IMR-90 (cell line): ENCODE measurements at regions not wholly inside any gene's neighbourhood (a gene's known extent, or its start where the extent isn't known, plus 50 kb on each side); places are given as distances from the start of the nearest gene placed in this dataset.

ENCODE experiments used
- ATAC-seq: fragments of 200-7000 bp; cut with Tn5 transposase; 2 replicates; pipeline ENCODE4 v1.9.1; 2020; ENCODE audit warnings: low read depth, mild to moderate bottlenecking, moderate library complexity
- BruUV-seq: library from RNA; stranded (reverse); fragments of 400-500 nt; replicated peaks from 2 replicates; lab custom pipeline; 2021; lab: Mats Ljungman, UMichigan
- CTCF ChIA-PET: fragments of 300-600 bp; formaldehyde crosslinking; extraction: SDS; loops from one replicate; lab custom pipeline; 2021; ENCODE audit warnings: antibody characterized with exemption; lab: Yijun Ruan, JAX
- POLR2A ChIA-PET: fragments of 300-600 bp; sonication (Branson Sonifier 250); formaldehyde crosslinking; loops from one replicate; lab custom pipeline; 2022; ENCODE audit warnings: antibody characterized with exemption; ENCODE audit not compliant: unreplicated experiment; lab: Charles Lee
- DNase-seq: peaks from one replicate; pipeline ENCODE4 v3.0.0; 2013
- H2AFZ ChIP-seq: replicated peaks from 2 replicates; pipeline ENCODE3; 2013; ENCODE audit warnings: low read length, mild to moderate bottlenecking; ENCODE audit not compliant: poor library complexity
- H2AK5ac ChIP-seq: 2 replicates; pipeline ENCODE4 v1.6.1; 2013; ENCODE audit warnings: low read depth, low read length, inconsistent platforms
- H2AK9ac ChIP-seq: replicated peaks from 2 replicates; pipeline ENCODE3; 2013; ENCODE audit warnings: mild to moderate bottlenecking, low read depth, low read length, moderate library complexity; ENCODE audit not compliant: poor library complexity
- H2BK120ac ChIP-seq: 2 replicates; pipeline ENCODE4 v1.6.1; 2013; ENCODE audit warnings: low read depth, low read length, inconsistent platforms
- H2BK15ac ChIP-seq: 3 replicates; pipeline ENCODE4 v1.6.1; 2013; ENCODE audit warnings: low read depth, low read length, inconsistent platforms
- H2BK20ac ChIP-seq: 2 replicates; pipeline ENCODE4 v1.6.1; 2013; ENCODE audit warnings: low read depth, mild to moderate bottlenecking, inconsistent platforms, low read length, moderate library complexity
- H2BK5ac ChIP-seq: 2 replicates; pipeline ENCODE4 v1.6.1; 2013; ENCODE audit warnings: mild to moderate bottlenecking, low read depth, low read length, inconsistent platforms; ENCODE audit not compliant: poor library complexity, severe bottlenecking
- H3K14ac ChIP-seq: replicated peaks from 2 replicates; pipeline ENCODE4 v1.6.1; 2013; ENCODE audit warnings: low read depth, low read length, inconsistent platforms
- H3K18ac ChIP-seq: 2 replicates; pipeline ENCODE4 v1.6.1; 2013; ENCODE audit warnings: low read depth, low read length, control low read depth
- H3K23ac ChIP-seq: 2 replicates; pipeline ENCODE4 v1.6.1; 2013; ENCODE audit warnings: low read depth, low read length, inconsistent platforms
- H3K27ac ChIP-seq: 2 replicates; pipeline ENCODE4 v1.5.1; 2013; ENCODE audit warnings: mild to moderate bottlenecking, control low read depth, low read length; ENCODE audit not compliant: insufficient read depth
- H3K27me3 ChIP-seq: 2 replicates; pipeline ENCODE4 v1.6.1; 2013; ENCODE audit warnings: low read length; ENCODE audit not compliant: control insufficient read depth, insufficient read depth
- H3K36me3 ChIP-seq: 2 replicates; pipeline ENCODE4 v1.6.1; 2013; ENCODE audit warnings: low read length, mixed read lengths; ENCODE audit not compliant: control insufficient read depth, insufficient read depth
- H3K4ac ChIP-seq: 2 replicates; pipeline ENCODE4 v1.6.1; 2013; ENCODE audit warnings: low read depth, low read length, inconsistent platforms
- H3K4me1 ChIP-seq: 2 replicates; pipeline ENCODE4 v1.6.1; 2013; ENCODE audit warnings: low read length, mixed read lengths; ENCODE audit not compliant: control insufficient read depth, insufficient read depth
- H3K4me2 ChIP-seq: 2 replicates; pipeline ENCODE4 v1.6.1; 2013; ENCODE audit warnings: low read depth, mild to moderate bottlenecking, control low read depth, low read length, moderate library complexity
- H3K4me3 ChIP-seq: 2 replicates; pipeline ENCODE4 v1.5.1; 2013; ENCODE audit warnings: low read depth, mild to moderate bottlenecking, control low read depth, low read length, moderate library complexity; ENCODE audit not compliant: insufficient read depth
- H3K56ac ChIP-seq: 2 replicates; pipeline ENCODE4 v1.6.1; 2013; ENCODE audit warnings: low read length, inconsistent platforms; ENCODE audit not compliant: insufficient read depth; ENCODE audit errors: extremely low read depth
- H3K79me1 ChIP-seq, 2 experiments: 2 replicates each; pipeline ENCODE4 v1.6.1; 2013; ENCODE audit warnings: low read length in 2 of 2, inconsistent platforms in 1 of 2, low read depth in 1 of 2
- H3K9ac ChIP-seq: 2 replicates; pipeline ENCODE4 v1.6.1; 2013; ENCODE audit warnings: low read depth, low read length, control low read depth
- H3K9me1 ChIP-seq: 2 replicates; pipeline ENCODE4 v1.6.1; 2013; ENCODE audit warnings: low read length, inconsistent platforms; ENCODE audit not compliant: insufficient read depth
- H3K9me3 ChIP-seq: 2 replicates; pipeline ENCODE4 v1.6.1; 2013; ENCODE audit warnings: low read length; ENCODE audit not compliant: control insufficient read depth, insufficient read depth
- H4K20me1 ChIP-seq: 2 replicates; pipeline ENCODE4 v1.6.1; 2013; ENCODE audit warnings: low read length, inconsistent platforms; ENCODE audit not compliant: insufficient read depth
- H4K5ac ChIP-seq: 2 replicates; pipeline ENCODE4 v1.6.1; 2013; ENCODE audit warnings: mild to moderate bottlenecking, low read depth, low read length, control low read depth
- H4K8ac ChIP-seq, 2 experiments: 2 replicates each; pipeline ENCODE4 v1.6.1; 2013; ENCODE audit warnings: low read depth in 2 of 2, low read length in 2 of 2, control low read depth in 1 of 2, inconsistent platforms in 1 of 2
- H4K91ac ChIP-seq: 2 replicates; pipeline ENCODE4 v1.6.1; 2013; ENCODE audit warnings: low read depth, low read length, inconsistent platforms; ENCODE audit not compliant: insufficient read depth
- MAZ ChIP-seq: IDR thresholded peaks from 2 replicates; pipeline ENCODE4 v1.6.1; 2012; ENCODE audit warnings: low read depth, mild to moderate bottlenecking, low read length, improper control_type of control experiment, moderate library complexity, borderline replicate concordance
- POLR2A ChIP-seq: IDR thresholded peaks from 2 replicates; pipeline ENCODE4 v1.6.1; 2012; ENCODE audit warnings: mild to moderate bottlenecking, low read depth, low read length
- RAD21 ChIP-seq: IDR thresholded peaks from 2 replicates; pipeline ENCODE4 v1.6.1; 2012; ENCODE audit warnings: low read length, improper control_type of control experiment
- RFX5 ChIP-seq: IDR thresholded peaks from 2 replicates; pipeline ENCODE4 v1.8.0; 2012; ENCODE audit warnings: low read depth, mild to moderate bottlenecking, low read length, moderate library complexity
- SMC3 ChIP-seq: fragments of 150-350 bp; IDR thresholded peaks from 2 replicates; pipeline ENCODE4 v1.6.1; 2016; ENCODE audit warnings: low read depth, mild to moderate bottlenecking, antibody characterized with exemption, low read length, moderate library complexity
- WGBS, 2 experiments: methylation state at CpG; one replicate each; pipeline versions ENCODE4 v1.1.5 to v1.1.7; 2013; ENCODE audit warnings: missing lambda C conversion rate in 2 of 2; ENCODE audit not compliant: insufficient read length in 1 of 2; ENCODE audit errors: extremely low coverage in 2 of 2; 5-methylcytosine and 5-hydroxymethylcytosine counted together
- dilution Hi-C: fragments of 300-500 bp; cut with HindIII; formaldehyde crosslinking; loops from one replicate; pipeline ENCODE4 v1.14.3; 2018; ENCODE audit warnings: low sequenced_read_pairs; ENCODE audit not compliant: unreplicated experiment
- in situ Hi-C: fragments of 300-500 bp; cut with MboI; formaldehyde crosslinking; loops from 3 replicates; pipeline ENCODE4 v1.14.3; 2019; ENCODE audit warnings: low sequenced_read_pairs, inconsistent platforms, mixed read lengths
- intact Hi-C: fragments of 100-400 bp; cut with micrococcal nuclease; formaldehyde crosslinking; loops from 2 replicates; pipeline ENCODE4 v1.10.0; 2022

- BruUV-seq, result no TSS peak
- ChIA-PET CTCF (no interaction called here), POLR2A (no interaction called here)
- H2AFZ ChIP-seq, result no peak overlapping the region
- H2BK20ac ChIP-seq, result no peak overlapping the region
- no peaks in the 10 kb centered on the region for H3K36me3 ChIP-seq
- no peak overlapping the region for H3K4ac ChIP-seq
- H3K4me2 ChIP-seq, result no peak overlapping the region
- no peak overlapping the region for H3K27ac ChIP-seq
- H3K9ac ChIP-seq, result no peak overlapping the region
- no peaks in the 10 kb centered on the region for H3K4me1 ChIP-seq
- H4K8ac ChIP-seq, result no peak overlapping the region
- no peak overlapping the region for H2AK5ac ChIP-seq
- no peaks in the 10 kb centered on the region for H3K9me1 ChIP-seq
- H2BK15ac ChIP-seq, result no peak overlapping the region
- no peak overlapping the region for H3K4me3 ChIP-seq
- no peak overlapping the region for H3K14ac ChIP-seq
- TF ChIP-seq MAZ (no peak), POLR2A (no peak), RAD21 (no peak), RFX5 (no peak), SMC3 (no peak)
- in situ Hi-C loops, result no loop called here
- H2BK5ac ChIP-seq, result no peak overlapping the region
- dilution Hi-C loops, result no loop called here
- DNase-seq (no peak), ATAC-seq (no peak)
- H3K27me3 ChIP-seq, result no peaks in the 10 kb centered on the region; the same call in 1 of the 2 replicates
- H4K20me1 ChIP-seq, result no peaks in the 10 kb centered on the region
- no peak overlapping the region for H2AK9ac ChIP-seq
- no peak overlapping the region for H4K91ac ChIP-seq
- no peak overlapping the region for H3K18ac ChIP-seq
- H3K23ac ChIP-seq, result no peak overlapping the region
- H3K9me3 ChIP-seq, result no peaks in the 10 kb centered on the region
- no peak overlapping the region for H3K56ac ChIP-seq
- WGBS, 2 experiments, result 79% methylated on average over 3 of the region's 10 CpGs; no CpG with 5 or more reads in 1 of the 2 experiments
- H3K79me1 ChIP-seq, result no peaks in the 10 kb centered on the region
- H2BK120ac ChIP-seq, result no peak overlapping the region
- intact Hi-C loops, result no loop called here
- H4K5ac ChIP-seq, result no peak overlapping the region
Measured at GRCh38 chr20:40275738-40276137, 413.3 kb downstream of the MAFB start.
